AG08396 (cell line): ENCODE measurements at regions not wholly inside any gene's neighbourhood (a gene's known extent, or its start where the extent isn't known, plus 50 kb on each side); places are given as distances from the start of the nearest gene placed in this dataset.
"Not testable (repeated sequence)": the region's sequence is repeated elsewhere in the genome, so short reads cannot be mapped to it uniquely, and the experiment has no call there.

Experiments
- DNase-seq: peaks from one replicate; pipeline ENCODE4 v3.0.0; 2012; ENCODE audit warnings: low spot score, mixed read lengths

DNA sequence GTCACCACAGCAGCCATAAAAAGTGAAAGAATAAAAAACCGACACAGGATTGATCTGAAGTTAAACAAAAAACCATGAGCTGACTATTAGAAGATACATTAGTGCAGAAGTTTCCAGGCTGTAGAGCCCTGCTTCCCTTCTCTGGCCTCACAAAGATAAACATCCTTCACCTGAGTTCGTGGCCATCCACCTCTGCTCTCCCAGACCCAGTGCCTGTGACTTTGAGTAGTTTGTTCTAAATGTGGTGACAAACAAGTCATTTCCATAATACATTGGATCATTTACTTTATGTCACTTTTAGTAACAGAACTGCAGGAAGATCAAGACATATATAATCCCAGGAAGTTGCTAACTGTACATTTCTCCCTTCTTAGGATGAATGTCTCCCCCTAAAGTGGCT, 241.9 kb upstream of the MAP2 start:
- no peak for DNase-seq

DNA sequence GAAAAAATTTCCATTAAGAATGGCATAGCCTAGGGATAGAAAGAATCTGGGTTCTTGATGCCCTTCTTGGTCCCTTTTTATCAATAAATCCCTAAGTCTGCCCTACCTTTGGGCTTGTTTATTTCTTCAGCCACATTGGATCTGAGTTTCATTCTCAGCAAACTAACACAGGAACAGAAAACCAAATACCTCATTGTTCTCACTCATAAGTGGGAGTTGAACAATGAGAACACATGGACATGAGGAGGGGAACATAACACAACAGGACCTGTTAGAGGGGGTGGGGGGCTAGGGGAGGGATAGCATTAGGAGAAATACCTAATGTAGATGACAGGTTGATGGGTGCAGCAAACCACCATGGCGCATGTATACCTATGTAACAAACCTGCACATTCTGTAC, 237.0 kb upstream of the MAP2 start:
- DNase-seq: not testable (repeated sequence)

DNA sequence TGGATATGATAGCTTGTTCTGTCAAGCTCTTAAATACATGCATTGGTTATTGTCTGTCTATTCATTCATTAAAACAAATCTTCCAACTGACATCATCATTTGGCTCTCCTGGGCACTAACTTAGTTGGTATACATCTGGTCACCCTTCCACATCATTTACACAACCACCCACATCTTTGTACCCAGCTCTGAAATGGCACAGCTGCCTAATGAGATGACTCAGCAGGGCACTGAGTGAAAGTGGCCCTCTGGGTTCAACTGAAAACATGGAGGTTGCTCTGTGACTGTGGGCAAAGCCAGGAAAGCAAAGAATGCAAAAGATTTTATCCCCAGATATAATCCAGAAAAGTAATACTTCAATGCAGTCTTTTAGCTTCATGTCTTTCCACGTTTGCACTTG, 234.0 kb upstream of the MAP2 start:
- no peak for DNase-seq

DNA sequence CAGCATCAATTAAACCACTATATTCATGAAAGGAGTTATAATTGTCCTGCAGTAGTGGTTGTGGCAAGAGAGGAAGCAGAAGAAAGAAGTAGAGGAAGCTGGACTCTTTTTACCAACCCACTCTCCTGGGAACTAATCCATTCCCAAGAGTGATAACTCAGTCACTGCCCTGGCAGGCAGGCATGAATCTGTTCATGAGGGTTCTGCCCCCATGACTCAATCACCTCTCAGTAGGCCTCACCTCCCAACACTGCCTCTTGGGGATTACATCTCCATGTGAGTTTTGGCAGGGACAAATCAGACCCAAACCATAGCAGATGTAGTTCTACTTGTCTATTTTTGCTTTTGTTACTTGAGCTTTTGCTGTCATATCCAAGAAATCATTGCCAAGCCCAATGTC, 232.7 kb upstream of the MAP2 start:
- no peak for DNase-seq

DNA sequence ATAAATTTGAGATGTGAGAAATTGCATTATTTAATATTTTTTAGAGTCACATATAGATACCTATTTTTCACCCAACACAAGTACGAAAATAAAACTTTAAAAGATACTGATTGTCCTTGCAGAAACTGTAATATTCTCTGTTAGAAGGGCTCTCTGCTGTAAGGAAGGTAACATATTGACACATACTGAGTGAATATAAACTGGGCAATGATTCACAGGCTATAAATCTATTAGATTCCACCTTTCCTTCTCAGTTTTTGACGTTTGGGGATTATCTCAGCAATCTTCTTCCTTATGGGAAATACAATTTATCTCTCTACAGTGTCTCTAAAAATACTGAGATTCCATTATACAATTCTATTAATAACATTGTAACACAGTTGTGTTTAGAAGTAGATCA, 229.1 kb upstream of the MAP2 start:
- DNase-seq: no peak

DNA sequence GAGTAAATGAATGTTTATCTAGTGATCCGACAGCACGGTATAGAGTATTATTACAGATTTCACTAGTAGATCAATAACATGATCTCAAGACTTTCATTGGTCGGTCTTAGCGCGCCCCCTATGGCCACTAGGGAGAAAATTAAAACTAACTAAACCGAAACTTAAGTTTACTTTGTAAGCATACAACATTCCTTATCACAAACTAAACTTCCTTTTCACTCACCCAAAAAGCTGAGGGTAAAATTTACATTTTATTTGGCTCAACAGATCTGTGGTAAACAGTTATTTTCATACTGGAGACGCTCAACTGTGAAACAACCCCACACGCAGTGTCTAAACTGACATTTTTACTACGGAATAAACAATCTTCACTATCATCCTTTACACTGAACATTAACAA, 215.6 kb upstream of the MAP2 start:
- no peak for DNase-seq

DNA sequence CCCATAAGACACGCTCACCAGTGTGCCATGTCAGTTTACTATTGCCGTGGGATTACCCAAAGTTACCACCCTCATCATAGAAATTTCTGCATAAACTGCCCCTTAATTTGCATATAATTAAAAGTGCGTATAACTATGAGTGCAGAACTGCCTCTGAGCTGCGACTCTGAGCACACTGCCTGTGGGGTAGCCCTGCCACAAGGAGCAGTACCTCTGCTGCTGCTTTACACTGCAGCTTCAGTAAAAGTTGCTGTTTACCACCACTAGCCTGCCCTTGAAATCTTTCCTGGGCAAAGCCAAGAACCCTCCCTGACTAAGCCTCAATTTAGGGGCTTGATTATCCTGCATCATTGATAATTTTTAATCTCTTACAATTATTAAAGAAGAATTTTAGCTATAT, 213.9 kb upstream of the MAP2 start:
- DNase-seq: no peak

DNA sequence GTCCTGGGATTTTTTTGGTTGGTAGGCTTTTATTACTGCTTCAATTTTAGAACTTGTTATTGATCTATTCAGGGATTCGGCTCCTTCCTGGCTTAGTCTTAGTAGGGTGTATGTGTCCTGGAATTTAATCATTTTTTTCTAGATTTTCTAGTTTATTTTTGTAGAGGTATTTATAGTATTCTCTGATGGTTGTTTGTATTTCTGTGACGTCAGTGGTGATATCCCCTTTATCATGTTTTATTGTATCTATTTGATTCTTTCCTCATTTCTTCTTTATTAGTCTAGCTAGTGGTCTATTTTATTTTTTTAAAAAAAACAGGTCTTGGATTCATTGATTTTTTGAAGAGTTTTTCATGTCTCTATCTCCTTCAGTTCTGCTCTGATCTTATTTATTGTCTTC, 193.3 kb upstream of the MAP2 start:
- no peak for DNase-seq

DNA sequence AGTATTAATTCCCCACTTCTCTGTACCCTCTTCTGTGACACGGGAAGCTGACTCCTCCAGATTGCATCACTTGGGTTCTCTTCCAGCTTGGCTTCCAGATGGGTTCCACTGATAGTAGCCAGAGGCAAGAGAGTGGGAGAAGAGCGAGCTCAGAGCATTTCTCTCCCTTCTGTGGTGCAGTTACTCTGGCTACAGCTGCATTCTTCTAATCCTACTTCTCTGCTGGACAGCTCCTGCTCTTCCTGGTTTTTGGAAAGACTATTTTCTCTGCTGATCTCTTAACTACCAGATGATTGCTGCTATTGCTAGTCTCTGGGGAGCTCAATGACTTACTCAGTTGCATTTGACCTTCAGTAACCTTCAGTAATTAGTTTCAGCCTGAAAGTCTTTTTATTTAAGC, 187.5 kb upstream of the MAP2 start:
- DNase-seq: no peak

DNA sequence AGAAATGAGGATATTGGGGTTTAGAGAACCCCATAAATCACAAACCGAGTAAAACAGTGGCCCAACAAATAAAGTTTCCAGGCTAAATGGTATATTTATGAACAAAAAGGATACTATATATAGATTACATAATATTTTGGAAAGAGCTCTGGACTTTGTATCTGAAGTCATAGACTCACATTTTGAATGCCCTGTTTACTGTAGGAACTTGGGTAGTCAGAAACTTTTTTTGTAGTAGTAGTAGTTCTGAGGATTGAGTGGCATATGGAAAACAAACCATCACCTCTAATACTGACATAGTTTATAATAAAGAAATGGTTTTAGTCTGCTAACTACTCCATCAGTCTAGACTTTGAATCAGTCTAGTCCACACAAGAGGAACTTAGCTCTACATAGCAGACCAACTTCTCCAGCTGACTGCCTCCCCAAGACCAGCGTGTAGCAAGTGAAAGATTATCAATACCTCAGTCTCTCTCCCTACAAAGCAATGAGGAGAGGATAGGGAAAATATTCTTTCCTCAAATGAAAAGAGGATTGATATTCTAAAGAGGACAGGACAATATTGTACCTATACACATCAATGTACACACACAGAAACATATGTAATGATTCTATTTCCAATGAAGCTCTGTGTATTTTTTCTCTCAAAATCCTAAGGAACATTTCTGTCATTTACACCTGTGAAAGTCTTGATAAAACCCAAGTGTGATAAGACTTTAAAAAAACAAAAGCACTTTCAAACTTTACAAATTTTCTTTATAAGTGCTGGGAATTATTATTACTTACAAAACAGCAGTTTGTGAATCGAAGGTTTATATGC, 184.9 kb upstream of the MAP2 start:
- DNase-seq: no peak

DNA sequence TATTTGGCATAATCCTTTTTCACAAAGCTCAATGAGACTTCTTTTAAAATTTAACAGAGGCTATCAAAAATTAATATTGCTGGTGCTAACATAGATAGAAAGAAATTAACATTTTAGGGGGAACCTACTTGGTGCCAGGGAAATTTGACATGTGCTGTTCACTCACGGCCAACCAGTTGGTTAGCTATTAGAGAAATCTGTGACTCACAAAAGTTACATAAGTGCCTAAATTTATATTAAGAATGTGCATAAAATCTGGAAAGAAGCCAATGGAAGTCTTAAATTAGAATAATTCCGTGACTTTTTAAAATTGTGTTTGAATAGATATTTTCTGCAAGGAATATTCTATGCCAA, 184.3 kb upstream of the MAP2 start:
- DNase-seq: no peak

DNA sequence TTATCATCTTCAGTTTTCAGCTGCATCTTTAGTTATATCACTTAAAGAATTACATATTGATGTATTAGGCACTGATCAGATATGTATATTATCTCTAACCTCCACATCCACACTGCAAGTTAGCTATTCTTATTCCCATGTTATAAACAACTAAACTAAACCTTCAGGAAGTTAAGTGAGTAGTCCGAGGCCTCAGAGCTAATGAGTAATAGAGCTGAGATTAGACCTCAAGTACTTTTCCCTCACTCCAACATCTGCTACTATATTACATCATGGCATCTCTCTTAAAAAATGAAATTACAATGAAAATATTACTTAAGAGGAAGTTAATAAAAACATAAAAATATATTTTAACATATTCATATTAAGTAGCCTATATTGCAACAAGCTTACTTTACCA, 183.6 kb upstream of the MAP2 start:
- DNase-seq: no peak

DNA sequence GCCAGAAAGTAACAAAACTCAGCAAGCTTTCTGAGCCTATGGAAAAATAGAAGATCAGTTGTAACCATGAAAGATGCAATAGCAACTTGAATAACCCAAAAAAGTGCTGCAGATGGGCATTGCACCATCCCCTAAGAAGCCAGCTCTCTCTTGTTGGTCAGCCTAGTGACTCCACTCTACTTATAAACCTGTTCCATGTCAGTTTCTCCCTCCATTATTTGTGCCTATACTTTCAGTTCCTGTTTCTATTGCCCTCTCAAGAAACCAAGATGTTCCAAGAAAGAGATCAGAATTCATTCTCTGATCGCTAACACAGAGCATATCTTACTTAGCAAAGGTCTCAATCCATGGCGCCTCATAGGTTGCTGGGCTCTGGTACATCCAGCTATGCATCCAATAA, 170.3 kb upstream of the MAP2 start:
- DNase-seq: no peak

DNA sequence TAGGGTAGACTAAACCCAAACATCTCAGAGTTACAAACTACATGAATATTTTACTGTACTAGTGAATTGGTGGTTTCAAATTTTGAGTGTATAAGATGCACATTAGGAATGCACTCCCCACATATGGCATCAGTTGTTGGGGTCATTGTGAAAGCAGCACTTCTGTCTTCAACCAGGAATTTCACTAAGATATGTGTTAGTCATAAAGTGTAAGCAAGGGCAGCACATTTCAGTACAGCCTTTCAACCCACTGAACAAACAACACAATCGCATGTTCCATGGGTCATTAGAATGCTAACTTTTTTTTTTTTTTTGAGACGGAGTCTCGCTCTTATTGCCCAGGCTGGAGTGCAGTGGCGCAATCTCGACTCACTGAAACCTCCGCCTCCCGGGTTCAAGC, 164.1 kb upstream of the MAP2 start:
- no peak for DNase-seq

DNA sequence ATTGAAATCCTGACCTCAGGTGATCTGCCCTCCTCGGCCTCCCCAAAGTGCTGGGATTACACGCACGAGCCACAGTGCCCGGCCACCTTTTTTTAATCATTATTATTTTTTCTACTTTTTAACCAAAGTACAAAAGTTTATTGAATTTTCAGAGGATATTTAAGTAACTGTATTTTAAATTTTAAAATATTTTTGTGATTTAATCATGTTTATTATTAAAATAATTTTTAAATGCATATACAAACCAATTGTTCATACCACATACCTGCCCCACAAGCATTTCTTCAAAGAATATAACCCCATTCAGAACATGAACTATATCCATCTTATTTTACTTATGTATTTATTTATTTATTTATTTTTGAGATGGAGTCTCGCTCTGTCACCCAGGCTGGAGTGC, 163.6 kb upstream of the MAP2 start:
- no peak for DNase-seq

DNA sequence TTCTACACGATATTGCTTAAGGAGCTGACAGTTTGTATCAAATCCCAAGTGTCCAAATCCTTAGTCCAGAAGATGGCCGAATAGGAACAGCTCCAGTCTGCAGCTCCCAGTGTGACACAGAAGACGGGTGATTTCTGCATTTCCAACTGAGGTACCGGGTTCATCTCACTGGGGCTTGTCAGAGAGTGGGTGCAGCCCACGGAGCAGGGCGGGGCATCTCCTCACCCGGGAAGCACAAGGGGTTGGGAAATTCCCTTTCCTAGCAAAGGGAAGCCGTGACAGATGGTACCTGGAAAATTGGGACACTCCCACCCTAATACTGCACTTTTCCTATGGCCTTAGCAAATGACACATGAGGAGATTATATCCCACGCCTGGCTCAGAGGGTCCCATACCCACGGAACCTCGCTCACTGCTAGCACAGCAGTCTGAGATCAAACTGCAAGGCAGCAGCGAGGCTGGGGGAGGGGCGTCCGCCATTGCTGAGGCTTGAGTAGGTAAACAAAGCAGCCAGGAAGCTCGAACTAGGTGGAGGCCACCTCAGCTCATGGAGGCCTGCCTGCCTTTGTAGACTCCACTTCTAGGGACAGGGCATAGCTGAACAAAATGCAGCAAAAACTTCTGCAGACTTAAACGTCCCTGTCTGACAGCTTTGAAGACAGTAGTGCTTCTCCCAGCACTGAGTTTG, 162.3 kb upstream of the MAP2 start:
- DNase-seq: not testable (repeated sequence)

DNA sequence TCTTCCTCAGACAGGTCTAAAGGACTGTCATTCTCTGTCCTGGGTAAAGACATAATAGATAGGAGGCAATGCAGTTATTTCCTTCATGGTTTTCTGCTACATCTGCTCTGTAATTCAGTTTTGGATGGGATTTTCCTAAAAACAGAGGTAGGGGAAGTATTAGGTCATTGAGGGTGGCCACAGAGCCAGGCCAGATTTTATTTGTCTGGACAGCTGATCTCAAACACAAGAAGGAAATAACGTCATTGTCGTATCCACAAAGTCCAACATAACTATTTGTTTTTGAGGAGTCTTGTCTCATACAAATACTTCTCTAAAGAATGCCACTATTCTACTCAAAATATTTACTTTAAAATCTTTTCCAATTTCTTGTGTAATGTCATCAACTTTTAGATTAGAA, 154.8 kb upstream of the MAP2 start:
- no peak for DNase-seq

DNA sequence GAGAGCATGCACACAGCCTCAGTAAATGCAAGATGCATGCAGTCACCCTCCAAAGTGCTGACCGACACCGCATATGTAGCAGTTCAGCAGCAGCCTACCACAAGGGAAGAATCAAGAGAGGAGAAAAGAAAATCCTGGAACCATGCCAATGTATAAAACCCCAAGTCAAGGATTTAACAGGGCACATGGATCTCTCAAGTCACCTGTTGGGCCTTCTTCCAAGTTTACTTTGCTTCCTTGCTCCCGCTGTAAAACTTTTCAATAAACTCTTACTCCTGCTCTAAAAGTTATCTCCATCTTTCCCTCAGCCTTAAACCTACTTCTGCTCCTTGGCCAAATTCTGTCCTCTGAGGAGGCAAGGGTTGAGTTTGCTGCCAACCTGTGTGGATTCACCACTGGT, 147.8 kb upstream of the MAP2 start:
- DNase-seq: no peak

DNA sequence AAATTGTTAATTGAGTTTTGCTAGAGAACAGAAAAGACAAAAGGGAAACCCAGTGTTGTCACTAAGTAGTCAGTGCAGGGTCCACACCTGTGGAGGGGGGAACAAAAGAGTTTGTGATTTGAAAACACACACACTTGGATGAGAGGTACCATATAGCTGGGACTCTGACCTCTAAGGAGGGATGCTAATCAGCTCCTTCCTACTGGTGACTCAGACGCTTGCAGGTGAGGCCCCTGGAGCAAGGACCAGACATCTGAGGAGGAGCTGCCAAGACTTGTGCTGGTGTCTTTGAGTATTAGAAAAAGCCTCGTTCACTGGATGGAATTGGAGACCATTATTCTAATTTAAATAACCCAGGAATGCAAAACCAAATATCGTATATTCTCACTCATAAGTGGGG, 146.4 kb upstream of the MAP2 start:
- no peak for DNase-seq

DNA sequence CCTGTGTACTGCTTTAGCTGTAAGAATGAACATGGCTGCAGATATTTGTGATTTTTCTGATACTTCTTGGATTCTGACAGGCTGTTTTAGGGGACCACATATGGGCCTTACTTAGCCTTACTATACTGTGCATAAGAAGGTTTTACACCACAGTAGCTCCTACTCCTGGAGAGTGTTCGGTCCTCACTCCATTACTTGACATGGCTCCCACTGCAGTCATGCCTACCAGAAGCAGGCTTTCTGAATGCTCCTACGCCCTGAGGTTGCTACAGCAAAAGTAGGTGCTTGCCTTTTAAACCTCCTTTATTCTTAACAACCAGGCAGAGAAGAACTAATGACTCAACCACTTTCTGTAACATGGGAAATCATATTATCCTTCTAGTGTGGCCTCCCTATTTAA, 125.2 kb upstream of the MAP2 start:
- no peak for DNase-seq

DNA sequence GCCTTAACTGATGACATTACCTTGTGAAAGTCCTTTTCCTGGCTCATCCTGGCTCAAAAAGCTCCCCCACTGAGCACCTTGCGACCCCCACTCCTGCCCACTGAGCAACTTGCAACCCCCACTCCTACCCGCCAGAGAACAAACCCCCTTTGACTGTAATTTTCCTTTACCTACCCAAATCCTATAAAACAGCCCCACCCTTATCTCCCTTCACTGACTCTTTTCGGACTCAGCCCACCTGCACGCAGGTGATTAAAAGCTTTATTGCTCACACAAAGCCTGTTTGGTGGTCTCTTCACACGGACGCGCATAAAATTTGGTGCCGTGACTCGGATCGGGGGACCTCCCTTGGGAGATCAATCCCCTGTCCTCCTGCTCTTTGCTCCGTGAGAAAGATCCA, 124.4 kb upstream of the MAP2 start:
- not testable (repeated sequence) for DNase-seq

DNA sequence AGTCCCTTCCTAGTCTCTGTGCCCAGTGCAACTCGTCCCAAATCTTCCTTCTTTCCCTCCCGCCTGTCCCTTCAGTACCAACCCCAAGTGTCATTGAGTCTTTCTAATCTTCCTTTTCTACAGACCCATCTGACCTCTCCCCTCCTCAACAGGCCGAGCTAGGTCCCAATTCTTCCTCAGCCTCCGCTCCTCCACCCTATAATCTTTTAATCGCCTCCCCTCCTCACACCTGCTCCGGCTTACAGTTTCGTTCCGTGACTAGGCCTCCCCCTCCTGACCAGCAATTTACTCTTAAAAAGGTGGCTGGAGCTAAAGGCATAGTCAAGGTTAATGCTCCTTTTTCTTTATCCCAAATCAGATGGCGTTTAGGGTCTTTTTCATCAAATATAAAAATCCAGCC, 123.1 kb upstream of the MAP2 start:
- not testable (repeated sequence) for DNase-seq

DNA sequence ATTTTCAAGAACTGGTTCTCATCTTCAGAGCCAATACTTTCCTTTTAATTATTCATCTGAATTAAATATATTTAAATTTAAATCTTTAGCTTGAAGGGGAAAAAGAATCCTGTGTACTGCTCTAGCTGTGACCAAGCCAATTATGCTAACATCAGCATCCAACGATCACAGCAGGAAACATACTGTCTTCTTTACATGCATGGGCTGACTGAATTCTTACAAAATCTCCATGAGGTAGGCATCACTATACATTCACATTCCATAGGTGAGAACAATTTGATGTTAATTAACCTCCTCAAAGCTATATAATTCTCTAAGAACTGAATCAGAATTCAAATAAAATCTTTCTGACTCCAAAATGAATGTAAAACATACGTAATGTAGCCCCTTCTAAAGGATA, 118.8 kb upstream of the MAP2 start:
- no peak for DNase-seq

DNA sequence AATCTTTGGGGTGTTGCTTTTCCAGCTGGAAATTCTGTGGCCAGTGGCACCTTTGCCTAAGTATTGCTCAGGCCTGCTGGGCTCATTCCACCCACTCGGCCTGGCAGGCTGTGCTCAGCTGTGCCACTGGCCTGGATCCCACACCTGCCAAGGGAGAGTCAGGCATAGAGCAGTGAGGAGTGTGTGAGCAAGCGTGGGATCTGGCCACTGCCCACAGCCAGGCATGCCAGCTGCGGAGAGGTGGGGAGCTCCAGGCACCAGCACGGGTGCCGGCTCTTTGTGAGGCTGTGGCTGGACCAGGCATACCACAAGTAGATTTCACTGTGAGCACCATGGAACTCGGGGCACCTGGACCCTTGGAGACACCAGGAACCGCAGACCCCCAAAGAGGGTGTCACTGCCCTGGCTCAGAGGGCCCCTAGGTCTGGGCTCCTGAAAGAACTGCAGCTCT, 118.1 kb upstream of the MAP2 start:
- no peak for DNase-seq
